Stimulated activated CD8-positive, alpha-beta memory T cell treated with anti-CD3 and anti-CD28 coated beads, Interleukin-15, amount 100 ng/mL, for 1 hour (primary cell): ENCODE measurements at regions not wholly inside any gene's neighbourhood (a gene's known extent, or its start where the extent isn't known, plus 50 kb on each side); places are given as distances from the start of the nearest gene placed in this dataset.

Experiments
- DNase-seq: peaks from one replicate; pipeline ENCODE4 v3.0.0-alpha.2; 2020; ENCODE audit warnings: low read depth

- no peak for DNase-seq
These were observed 51.3 kb upstream of the KCNA1 start for GRCh38 chr12:4858386-4858785.

- no peak for DNase-seq
These were observed 50.1 kb upstream of the KCNA1 start for GRCh38 chr12:4859478-4860210.
